ENCODE measurements at regions not wholly inside any gene's neighbourhood (a gene's known extent, or its start where the extent isn't known, plus 50 kb on each side); places are given as distances from the start of the nearest gene placed in this dataset.
A peak's percentile ranks its signal among the peaks of the same experiment; 100 is the strongest.

- ATAC-seq (no peak), DNase-seq (ENCODE audit: low spot score) (no peak)
- Mint-ChIP-seq H3K36me3 (no peaks in the 10 kb centered on the region), H3K4me1 (ENCODE audit: low read depth in 2 of 2) (peaks cover 0 to 4% of the 10 kb centered on the region in 2 donors), H3K27me3 (peaks cover 16 to 19% of the 10 kb centered on the region in 2 donors), H3K4me3 (no peak overlapping the region), H3K9me3 (no peaks in the 10 kb centered on the region), H3K27ac (no peak overlapping the region)
Observed at GRCh38 chr16:86681757-86682106, 103.4 kb downstream of the FOXL1 start.

DNA sequence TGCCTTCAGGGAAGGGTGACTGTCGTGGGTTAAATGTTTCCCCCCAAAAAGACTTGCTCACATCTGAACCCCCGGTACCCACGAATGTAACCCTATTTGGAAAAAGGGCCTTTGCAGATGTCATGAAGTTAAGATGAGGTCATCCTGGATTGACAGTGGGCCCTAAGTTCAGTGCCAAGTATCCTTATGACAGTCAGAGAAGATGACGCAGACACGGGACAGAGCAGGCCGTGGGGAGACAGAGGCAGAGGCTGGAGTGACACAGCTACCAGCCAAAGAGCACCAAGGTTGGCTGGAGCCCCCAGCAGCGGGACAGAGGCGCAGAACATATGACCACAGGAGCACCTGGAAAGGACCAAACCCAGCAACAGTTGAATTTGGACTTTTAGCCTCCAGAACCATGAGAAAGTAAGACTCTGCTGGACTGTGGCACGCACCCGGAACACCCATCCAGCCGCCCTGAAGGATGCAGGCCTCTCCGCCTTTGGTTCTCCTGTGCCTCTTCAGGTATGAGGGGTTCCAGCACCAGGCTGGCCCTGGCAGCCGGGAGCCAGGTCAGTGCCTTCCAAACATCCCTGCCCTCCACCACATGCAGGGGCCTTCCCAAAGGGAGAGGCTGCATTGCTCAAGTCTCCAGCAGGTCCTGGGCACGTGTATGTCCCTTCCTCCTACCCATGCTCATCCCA, 104.0 kb downstream of the FOXL1 start:
- Mint-ChIP-seq H3K36me3 (no peaks in the 10 kb centered on the region), H3K4me1 (ENCODE audit: low read depth in 2 of 2) (peaks cover 0 to 4% of the 10 kb centered on the region in 2 donors), H3K27me3 (peaks cover 16 to 22% of the 10 kb centered on the region in 2 donors), H3K27ac (no peak overlapping the region), H3K9me3 (no peaks in the 10 kb centered on the region), H3K4me3 (no peak overlapping the region)
- ATAC-seq (no peak), DNase-seq (ENCODE audit: low spot score) (no peak)

- no peak overlapping the region for H3K27ac Mint-ChIP-seq
- no peak overlapping the region for H3K4me3 Mint-ChIP-seq
- DNase-seq (ENCODE audit: low spot score) (no peak), ATAC-seq (peak in 1 of 2 donors; percentile 33)
- H3K27me3 Mint-ChIP-seq, result peaks cover 16 to 24% of the 10 kb centered on the region in 2 donors
- peaks cover 0 to 4% of the 10 kb centered on the region in 2 donors for H3K4me1 Mint-ChIP-seq (ENCODE audit: low read depth in 2 of 2)
- no peaks in the 10 kb centered on the region for H3K9me3 Mint-ChIP-seq
- no peaks in the 10 kb centered on the region for H3K36me3 Mint-ChIP-seq
Observed at GRCh38 chr16:86683441-86684194, 105.3 kb downstream of the FOXL1 start.

DNA sequence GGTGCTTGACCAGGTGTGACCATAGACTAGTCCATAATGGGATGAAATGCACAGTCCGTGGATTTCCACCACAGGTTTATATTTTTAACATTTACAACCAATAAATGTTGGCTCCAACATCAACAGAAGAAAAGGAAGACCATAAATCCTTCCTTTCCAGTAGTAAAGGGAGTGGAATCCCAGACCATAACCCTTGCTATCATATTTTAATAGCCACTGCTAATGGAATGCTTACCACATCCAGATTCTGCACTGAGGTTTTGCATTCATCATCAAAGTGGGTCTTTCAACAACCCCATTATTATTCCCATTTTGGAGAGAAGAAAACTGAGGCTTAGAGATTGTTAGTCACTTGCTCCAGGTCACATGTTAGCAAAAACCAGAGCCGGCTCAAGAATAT, 106.7 kb downstream of the FOXL1 start:
- DNase-seq (ENCODE audit: low spot score), result no peak
- no peak overlapping the region for H3K4me3 Mint-ChIP-seq
- H3K36me3 Mint-ChIP-seq, result no peaks in the 10 kb centered on the region
- no peak for ATAC-seq
- H3K4me1 Mint-ChIP-seq (ENCODE audit: low read depth in 2 of 2), result peaks cover 0 to 4% of the 10 kb centered on the region in 2 donors
- no peak overlapping the region for H3K27ac Mint-ChIP-seq
- peaks cover 16 to 24% of the 10 kb centered on the region in 2 donors for H3K27me3 Mint-ChIP-seq
- no peaks in the 10 kb centered on the region for H3K9me3 Mint-ChIP-seq

- DNase-seq (ENCODE audit: low spot score), result no peak
- Mint-ChIP-seq H3K4me1 (ENCODE audit: low read depth in 2 of 2) (peaks cover 0 to 4% of the 10 kb centered on the region in 2 donors), H3K27ac (no peak overlapping the region), H3K27me3 (peaks cover 11 to 27% of the 10 kb centered on the region in 2 donors), H3K9me3 (no peaks in the 10 kb centered on the region), H3K4me3 (no peak overlapping the region), H3K36me3 (no peaks in the 10 kb centered on the region)
- ATAC-seq, result no peak
Observed at GRCh38 chr16:86690970-86691369, 112.6 kb downstream of the FOXL1 start.

DNA sequence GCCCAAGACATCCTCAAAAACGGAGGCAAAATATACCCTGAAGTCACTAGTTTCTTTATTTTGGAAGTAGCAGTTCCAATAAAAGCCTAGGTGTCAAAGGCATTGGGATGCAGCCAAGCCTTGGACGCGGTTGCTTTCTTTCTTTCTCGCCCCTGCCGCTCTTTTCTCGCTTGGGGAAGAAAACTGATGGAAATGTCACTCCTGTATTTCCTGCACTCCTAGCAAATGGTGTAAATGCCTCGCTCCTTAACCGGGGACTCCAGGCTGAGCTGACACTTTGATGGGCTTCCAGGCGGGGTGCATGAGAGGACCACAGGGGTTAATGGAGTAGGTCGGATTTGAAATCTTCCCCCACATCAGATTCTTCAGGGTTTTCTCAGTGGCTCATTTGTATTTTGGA, 114.1 kb downstream of the FOXL1 start:
- no peaks in the 10 kb centered on the region for H3K36me3 Mint-ChIP-seq
- peaks cover 0 to 4% of the 10 kb centered on the region in 2 donors for H3K4me1 Mint-ChIP-seq (ENCODE audit: low read depth in 2 of 2)
- no peak for DNase-seq (ENCODE audit: low spot score)

GRCh38 chr16:86693033-86693432, 114.7 kb downstream of the FOXL1 start:
- Mint-ChIP-seq H3K27ac (no peak overlapping the region), H3K4me3 (no peak overlapping the region), H3K36me3 (no peaks in the 10 kb centered on the region), H3K27me3 (peaks cover 12 to 31% of the 10 kb centered on the region in 2 donors), H3K4me1 (ENCODE audit: low read depth in 2 of 2) (peaks cover 0 to 4% of the 10 kb centered on the region in 2 donors), H3K9me3 (no peaks in the 10 kb centered on the region)
- DNase-seq (ENCODE audit: low spot score) (no peak), ATAC-seq (no peak)

More for the DNA sequence above, 114.1 kb downstream of the FOXL1 start:
- H3K27me3 Mint-ChIP-seq, result peaks cover 12 to 28% of the 10 kb centered on the region in 2 donors
- no peaks in the 10 kb centered on the region for H3K9me3 Mint-ChIP-seq
- no peak overlapping the region for H3K4me3 Mint-ChIP-seq
- no peak for ATAC-seq
- no peak overlapping the region for H3K27ac Mint-ChIP-seq

DNA sequence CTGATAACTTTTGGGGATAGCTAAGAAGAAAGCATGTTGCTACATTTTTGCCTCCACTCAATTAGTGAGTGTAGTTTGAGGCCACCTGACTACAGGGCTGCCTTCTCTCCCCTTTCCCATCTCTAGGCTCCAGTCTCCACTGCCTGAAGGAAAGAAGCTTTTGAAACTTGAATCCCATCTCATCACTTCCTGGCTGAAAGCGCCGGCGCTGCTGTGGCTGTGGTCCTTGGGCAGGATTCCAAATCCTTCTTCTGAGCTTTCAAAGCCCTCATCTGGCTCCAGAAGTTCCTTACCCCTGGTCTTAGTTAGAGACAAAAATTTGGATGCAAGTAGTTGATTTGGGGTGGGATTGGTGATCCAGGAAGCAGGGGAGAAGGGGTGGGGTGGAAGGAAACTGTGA, 119.4 kb downstream of the FOXL1 start:
- ATAC-seq, result no peak
- Mint-ChIP-seq H3K27me3 (peaks cover 12 to 31% of the 10 kb centered on the region in 2 donors), H3K9me3 (no peaks in the 10 kb centered on the region), H3K36me3 (no peaks in the 10 kb centered on the region), H3K4me3 (no peak overlapping the region), H3K4me1 (ENCODE audit: low read depth in 2 of 2) (no peaks in the 10 kb centered on the region), H3K27ac (no peak overlapping the region)
- no peak for DNase-seq (ENCODE audit: low spot score)

GRCh38 chr16:86700046-86700945, 121.9 kb downstream of the FOXL1 start:
- Mint-ChIP-seq H3K4me3 (no peak overlapping the region), H3K27ac (no peak overlapping the region), H3K27me3 (peaks cover 5 to 15% of the 10 kb centered on the region in 2 donors), H3K9me3 (no peaks in the 10 kb centered on the region), H3K36me3 (no peaks in the 10 kb centered on the region), H3K4me1 (ENCODE audit: low read depth in 2 of 2) (peaks cover 0 to 3% of the 10 kb centered on the region in 2 donors)
- ATAC-seq (no peak), DNase-seq (ENCODE audit: low spot score) (no peak)

DNA sequence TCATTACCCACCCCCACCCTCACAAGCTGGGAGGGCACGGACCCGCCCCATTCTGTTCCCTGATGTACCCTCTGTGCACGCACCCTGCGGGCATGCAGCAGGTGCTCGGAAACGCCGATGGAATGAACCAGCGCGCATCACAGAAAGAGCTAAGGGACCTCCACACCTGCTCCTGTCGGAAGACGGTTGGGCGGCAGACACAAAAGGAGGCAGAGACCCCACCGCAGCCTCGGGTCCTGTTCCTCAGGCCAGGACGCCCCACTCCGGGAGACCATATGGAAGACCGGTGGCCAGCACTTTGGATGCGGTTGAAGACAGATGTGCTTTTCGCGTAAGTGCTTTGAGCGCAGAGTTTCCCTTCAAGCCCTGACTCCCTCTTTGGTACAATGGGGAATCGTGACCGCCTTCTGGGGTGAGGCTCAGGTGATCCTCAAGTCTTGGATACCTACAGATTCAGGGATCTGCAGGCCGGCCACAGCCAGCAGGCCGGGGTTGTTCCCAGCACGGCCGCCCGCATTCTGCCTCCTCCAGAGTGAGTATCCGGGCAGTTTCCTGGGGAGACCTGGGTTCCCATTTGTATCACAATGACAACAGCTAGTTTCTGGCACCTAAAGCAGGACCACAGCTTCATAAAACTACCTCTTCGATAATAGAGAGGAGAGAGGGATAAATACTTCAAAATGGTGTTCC, 123.1 kb downstream of the FOXL1 start:
- peaks cover 0 to 3% of the 10 kb centered on the region in 2 donors for H3K4me1 Mint-ChIP-seq (ENCODE audit: low read depth in 2 of 2)
- no peak overlapping the region for H3K4me3 Mint-ChIP-seq
- H3K36me3 Mint-ChIP-seq, result no peaks in the 10 kb centered on the region
- H3K9me3 Mint-ChIP-seq, result no peaks in the 10 kb centered on the region
- no peak for DNase-seq (ENCODE audit: low spot score)
- peaks cover 3 to 13% of the 10 kb centered on the region in 2 donors for H3K27me3 Mint-ChIP-seq
- no peak overlapping the region for H3K27ac Mint-ChIP-seq
- no peak for ATAC-seq

DNA sequence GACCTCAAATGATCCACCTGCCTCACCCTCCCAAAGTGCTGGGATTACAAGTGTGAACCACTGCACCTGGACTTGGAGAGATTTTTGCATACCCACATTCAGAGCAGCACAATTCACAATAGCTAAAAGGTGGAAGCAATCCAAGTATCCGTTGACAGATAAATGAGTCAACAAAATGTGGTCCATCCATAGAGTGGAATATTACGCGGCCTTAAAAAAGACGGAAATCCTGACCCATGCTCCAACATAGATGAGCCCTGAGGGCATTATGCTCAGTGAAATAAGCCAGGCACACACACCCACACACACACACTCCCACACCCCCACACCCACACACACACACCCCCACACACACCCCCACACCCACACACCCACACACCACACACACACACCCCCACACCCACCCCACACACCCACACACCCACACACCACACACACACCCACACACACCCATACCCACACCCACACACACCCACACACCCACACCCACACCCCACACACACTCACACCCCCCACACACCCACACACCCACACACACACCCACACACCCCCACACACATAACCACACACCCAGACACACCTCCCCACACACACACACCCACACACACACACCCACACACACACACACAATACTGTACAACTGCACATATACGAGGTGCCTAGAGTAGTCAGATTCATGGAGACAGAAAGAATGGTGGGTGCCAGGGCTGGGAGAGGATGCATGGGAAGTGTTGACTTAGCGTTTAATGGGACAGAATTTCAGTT, 124.7 kb downstream of the FOXL1 start:
- Mint-ChIP-seq H3K4me3 (no peak overlapping the region), H3K4me1 (ENCODE audit: low read depth in 2 of 2) (peaks cover 0 to 3% of the 10 kb centered on the region in 2 donors), H3K9me3 (no peaks in the 10 kb centered on the region), H3K36me3 (no peaks in the 10 kb centered on the region), H3K27me3 (peaks cover 3 to 10% of the 10 kb centered on the region in 2 donors), H3K27ac (no peak overlapping the region)
- DNase-seq (ENCODE audit: low spot score), result no peak
- no peak for ATAC-seq

DNA sequence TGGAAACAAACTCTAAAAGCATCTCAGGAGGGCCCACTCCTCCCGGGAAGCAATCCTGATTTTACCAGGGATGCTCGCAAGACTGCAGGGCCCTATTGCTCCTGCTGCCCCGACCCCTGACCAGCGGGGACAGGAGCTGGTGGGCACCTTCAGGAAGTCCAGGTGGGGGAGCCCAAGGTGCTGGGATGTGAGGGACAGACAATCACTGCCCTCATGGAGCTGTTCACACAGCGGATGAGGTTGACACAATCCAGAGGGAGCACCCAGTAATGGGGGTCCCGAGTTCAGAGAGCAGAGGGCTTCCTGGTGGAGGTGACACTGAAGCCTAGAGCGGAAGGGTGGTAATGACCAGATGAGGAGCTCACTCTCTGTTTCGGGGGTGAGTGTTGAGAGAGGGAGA, 126.2 kb downstream of the FOXL1 start:
- Mint-ChIP-seq H3K9me3 (no peaks in the 10 kb centered on the region), H3K36me3 (no peaks in the 10 kb centered on the region), H3K4me1 (ENCODE audit: low read depth in 2 of 2) (peaks cover 0 to 3% of the 10 kb centered on the region in 2 donors), H3K27ac (no peak overlapping the region), H3K4me3 (no peak overlapping the region), H3K27me3 (peaks cover 8 to 18% of the 10 kb centered on the region in 2 donors)
- no peak for DNase-seq (ENCODE audit: low spot score)
- ATAC-seq, result no peak

GRCh38 chr16:86706726-86707125, 128.4 kb downstream of the FOXL1 start:
- no peaks in the 10 kb centered on the region for H3K9me3 Mint-ChIP-seq
- peaks cover 9 to 18% of the 10 kb centered on the region in 2 donors for H3K27me3 Mint-ChIP-seq
- no peaks in the 10 kb centered on the region for H3K36me3 Mint-ChIP-seq
- no peak for ATAC-seq
- no peak overlapping the region for H3K27ac Mint-ChIP-seq
- peaks cover 0 to 3% of the 10 kb centered on the region in 2 donors for H3K4me1 Mint-ChIP-seq (ENCODE audit: low read depth in 2 of 2)
- no peak for DNase-seq (ENCODE audit: low spot score)
- H3K4me3 Mint-ChIP-seq, result no peak overlapping the region

All from natural killer cell treated with Interleukin-12 subunit alpha and Interleukin-12 subunit beta and Interleukin-15 and Interleukin-18, amount 100 ng/mL, for 72 hours (primary cell).